ENCODE measurements at regions not wholly inside any gene's neighbourhood (a gene's known extent, or its start where the extent isn't known, plus 50 kb on each side); places are given as distances from the start of the nearest gene placed in this dataset.

- DNase-seq, result no peak
Measured at GRCh38 chr20:52295556-52295955, 104.0 kb upstream of the ZFP64 start.

GRCh38 chr20:52294106-52294628 lies 102.6 kb upstream of the ZFP64 start:
- DNase-seq, result no peak

GRCh38 chr20:52291109-52291508 lies 99.5 kb upstream of the ZFP64 start:
- no peak for DNase-seq

GRCh38 chr20:52290569-52290968 lies 99.0 kb upstream of the ZFP64 start:
- no peak for DNase-seq

GRCh38 chr20:52289956-52290565 lies 98.5 kb upstream of the ZFP64 start:
- DNase-seq, result no peak

GRCh38 chr20:52280407-52280806 lies 88.8 kb upstream of the ZFP64 start:
- DNase-seq, result no peak

- no peak for DNase-seq
Measured at GRCh38 chr20:52279706-52280105, 88.1 kb upstream of the ZFP64 start.

- DNase-seq, result no peak
Measured at GRCh38 chr20:52275181-52275691, 83.7 kb upstream of the ZFP64 start.

- no peak for DNase-seq
Measured at GRCh38 chr20:52270696-52271095, 79.1 kb upstream of the ZFP64 start.

- DNase-seq, result no peak
Measured at GRCh38 chr20:52270001-52270606, 78.5 kb upstream of the ZFP64 start.

- DNase-seq, result no peak
Measured at GRCh38 chr20:52269321-52269720, 77.7 kb upstream of the ZFP64 start.

- DNase-seq, result no peak
Measured at GRCh38 chr20:52268184-52268749, 76.7 kb upstream of the ZFP64 start.

GRCh38 chr20:52267418-52267817 lies 75.8 kb upstream of the ZFP64 start:
- DNase-seq, result no peak

- no peak for DNase-seq
Measured at GRCh38 chr20:52263757-52264156, 72.2 kb upstream of the ZFP64 start.

- no peak for DNase-seq
Measured at GRCh38 chr20:52261792-52262191, 70.2 kb upstream of the ZFP64 start.

GRCh38 chr20:52259295-52259694 lies 67.7 kb upstream of the ZFP64 start:
- no peak for DNase-seq

GRCh38 chr20:52256454-52256853 lies 64.9 kb upstream of the ZFP64 start:
- no peak for DNase-seq

GRCh38 chr20:52252664-52253063 lies 61.1 kb upstream of the ZFP64 start:
- DNase-seq, result no peak

GRCh38 chr20:52251827-52252226 lies 60.2 kb upstream of the ZFP64 start:
- no peak for DNase-seq

- no peak for DNase-seq
Measured at GRCh38 chr20:52251136-52251700, 59.6 kb upstream of the ZFP64 start.

- no peak for DNase-seq
Measured at GRCh38 chr20:52247548-52247947, 56.0 kb upstream of the ZFP64 start.

GRCh38 chr20:52246366-52246765 lies 54.8 kb upstream of the ZFP64 start:
- DNase-seq, result no peak

- no peak for DNase-seq
Measured at GRCh38 chr20:52244702-52245101, 53.1 kb upstream of the ZFP64 start.

Measured in T-helper 2 cell (primary cell).